Panc1 (cell line): ENCODE measurements at regions not wholly inside any gene's neighbourhood (a gene's known extent, or its start where the extent isn't known, plus 50 kb on each side); places are given as distances from the start of the nearest gene placed in this dataset.

Experiments used
- ATAC-seq: fragments of 200-7000 bp; cut with Tn5 transposase; 2 replicates; pipeline ENCODE4 v1.9.1; 2020; ENCODE audit warnings: mild to moderate bottlenecking, moderate library complexity
- BruUV-seq: library from RNA; stranded (reverse); fragments of 400-500 nt; replicated peaks from 2 replicates; lab custom pipeline; 2021; lab: Mats Ljungman, UMichigan
- CTCF ChIA-PET: fragments of 300-600 bp; sonication (Branson Sonifier 250); formaldehyde crosslinking; loops from one replicate; lab custom pipeline; 2022; ENCODE audit warnings: antibody characterized with exemption; lab: Charles Lee
- POLR2A ChIA-PET: fragments of 300-600 bp; sonication (Branson Sonifier 250); formaldehyde crosslinking; loops from one replicate; lab custom pipeline; 2022; ENCODE audit warnings: antibody characterized with exemption; lab: Charles Lee
- DNase-seq: peaks from one replicate; pipeline ENCODE4 v3.0.0-alpha.2; 2010; ENCODE audit warnings: low read depth, low spot score
- H3K27ac ChIP-seq: 2 replicates; pipeline ENCODE4 v1.5.1; 2011; ENCODE audit warnings: mild to moderate bottlenecking, low read length, inconsistent platforms
- H3K27me3 ChIP-seq: fragments of 200-500 bp; sonication (Bioruptor generic); 2 replicates; pipeline ENCODE4 v1.6.0; 2014; ENCODE audit warnings: low read length, inconsistent platforms; ENCODE audit not compliant: control insufficient read depth, insufficient read depth
- H3K36me3 ChIP-seq: fragments of 200-500 bp; sonication (Bioruptor generic); 2 replicates; pipeline ENCODE4 v1.5.1; 2014; ENCODE audit warnings: inconsistent platforms, mild to moderate bottlenecking, low read length, moderate library complexity; ENCODE audit not compliant: control insufficient read depth, insufficient read depth
- H3K4me1 ChIP-seq: 2 replicates; pipeline ENCODE4 v1.5.1; 2011; ENCODE audit warnings: inconsistent platforms, mild to moderate bottlenecking, low read length, moderate library complexity; ENCODE audit not compliant: control insufficient read depth, insufficient read depth
- H3K4me3 ChIP-seq, 2 experiments: 2 replicates each; pipeline ENCODE4 v1.5.1; 2011 to 2012; ENCODE audit warnings: low read depth in 2 of 2, low read length in 2 of 2, mild to moderate bottlenecking in 2 of 2, inconsistent platforms in 1 of 2, moderate library complexity in 1 of 2
- H3K9me3 ChIP-seq: fragments of 200-500 bp; sonication (Bioruptor generic); 2 replicates; pipeline ENCODE4 v1.5.1; 2014; ENCODE audit warnings: low read depth, mild to moderate bottlenecking, inconsistent platforms, low read length, moderate library complexity; ENCODE audit not compliant: control insufficient read depth, insufficient read depth
- POLR2AphosphoS5 ChIP-seq: IDR thresholded peaks from 2 replicates; pipeline ENCODE4 v1.6.1; 2012; ENCODE audit warnings: mild to moderate bottlenecking, low read depth, low read length, moderate library complexity
- SIN3A ChIP-seq: IDR thresholded peaks from 2 replicates; pipeline ENCODE4 v1.6.1; 2012; ENCODE audit warnings: low read depth, mild to moderate bottlenecking, low read length, moderate library complexity, borderline replicate concordance; ENCODE audit not compliant: insufficient read depth
- TCF7L2 ChIP-seq: IDR thresholded peaks from 2 replicates; pipeline ENCODE4 v1.6.1; 2011; ENCODE audit warnings: mild to moderate bottlenecking, low read depth, low read length, inconsistent platforms
- in situ Hi-C: cut with HindIII; loops from 2 replicates; pipeline ENCODE4 v1.10.0; 2016; ENCODE audit warnings: low sequenced_read_pairs, low pct_unique_long_range_greater_than_20kb
- intact Hi-C: fragments of 100-400 bp; cut with micrococcal nuclease; formaldehyde crosslinking; loops from one replicate; pipeline ENCODE4 v1.10.0; 2022; ENCODE audit not compliant: unreplicated experiment
- TF ChIP-seq, protein P1 (sequence below): fragments of 450-650 bp; IDR thresholded peaks from 2 replicates; pipeline ENCODE4 v1.5.1; 2017; ENCODE audit warnings: mild to moderate bottlenecking
- TF ChIP-seq, protein P2 (sequence below), 2 experiments: IDR thresholded peaks; 2 replicates each; pipeline ENCODE4 v1.6.1; 2011 to 2012; ENCODE audit warnings: low read depth in 2 of 2, control low read depth in 1 of 2, low read length in 1 of 2, mild to moderate bottlenecking in 1 of 2, moderate library complexity in 1 of 2; ENCODE audit not compliant: insufficient read depth in 1 of 2

DNA sequence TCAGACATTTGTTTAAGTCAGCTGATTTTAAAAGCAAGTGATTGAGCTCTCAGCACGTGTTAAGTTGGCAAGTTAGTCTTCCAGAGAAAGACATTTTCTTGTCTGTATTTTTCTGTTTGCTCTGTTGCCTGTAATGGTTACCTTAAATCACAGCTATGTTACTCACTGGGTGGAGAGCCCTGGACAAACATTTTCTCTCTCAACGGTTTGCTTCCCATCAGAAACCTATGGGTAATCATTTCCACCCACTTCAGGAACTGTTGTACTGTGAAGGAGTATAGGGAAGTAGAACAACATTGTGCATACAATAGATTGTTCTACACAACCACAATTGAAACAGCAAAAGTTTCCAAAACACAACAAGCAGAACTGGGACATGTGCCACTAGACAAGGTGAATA is 113.9 kb upstream of the DPT start:
- no peak for ATAC-seq
- intact Hi-C loops (no loop called here), in situ Hi-C loops (no loop called here)
- ChIA-PET POLR2A (no interaction called here), CTCF (no interaction called here)
- H3K4me1 ChIP-seq, result no peaks in the 10 kb centered on the region
- no TSS peak for BruUV-seq
- DNase-seq, result no peak
- H3K36me3 ChIP-seq, result no peaks in the 10 kb centered on the region
- no peak overlapping the region for H3K27ac ChIP-seq
- H3K9me3 ChIP-seq, result no peaks in the 10 kb centered on the region
- H3K4me3 ChIP-seq, result no peak overlapping the region
- no peaks in the 10 kb centered on the region for H3K27me3 ChIP-seq
- TF ChIP-seq SIN3A (no peak), POLR2AphosphoS5 (no peak), TCF7L2 (no peak)
- TF ChIP-seq, protein P1, sequence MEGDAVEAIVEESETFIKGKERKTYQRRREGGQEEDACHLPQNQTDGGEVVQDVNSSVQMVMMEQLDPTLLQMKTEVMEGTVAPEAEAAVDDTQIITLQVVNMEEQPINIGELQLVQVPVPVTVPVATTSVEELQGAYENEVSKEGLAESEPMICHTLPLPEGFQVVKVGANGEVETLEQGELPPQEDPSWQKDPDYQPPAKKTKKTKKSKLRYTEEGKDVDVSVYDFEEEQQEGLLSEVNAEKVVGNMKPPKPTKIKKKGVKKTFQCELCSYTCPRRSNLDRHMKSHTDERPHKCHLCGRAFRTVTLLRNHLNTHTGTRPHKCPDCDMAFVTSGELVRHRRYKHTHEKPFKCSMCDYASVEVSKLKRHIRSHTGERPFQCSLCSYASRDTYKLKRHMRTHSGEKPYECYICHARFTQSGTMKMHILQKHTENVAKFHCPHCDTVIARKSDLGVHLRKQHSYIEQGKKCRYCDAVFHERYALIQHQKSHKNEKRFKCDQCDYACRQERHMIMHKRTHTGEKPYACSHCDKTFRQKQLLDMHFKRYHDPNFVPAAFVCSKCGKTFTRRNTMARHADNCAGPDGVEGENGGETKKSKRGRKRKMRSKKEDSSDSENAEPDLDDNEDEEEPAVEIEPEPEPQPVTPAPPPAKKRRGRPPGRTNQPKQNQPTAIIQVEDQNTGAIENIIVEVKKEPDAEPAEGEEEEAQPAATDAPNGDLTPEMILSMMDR, result no peak
- TF ChIP-seq, protein P2, sequence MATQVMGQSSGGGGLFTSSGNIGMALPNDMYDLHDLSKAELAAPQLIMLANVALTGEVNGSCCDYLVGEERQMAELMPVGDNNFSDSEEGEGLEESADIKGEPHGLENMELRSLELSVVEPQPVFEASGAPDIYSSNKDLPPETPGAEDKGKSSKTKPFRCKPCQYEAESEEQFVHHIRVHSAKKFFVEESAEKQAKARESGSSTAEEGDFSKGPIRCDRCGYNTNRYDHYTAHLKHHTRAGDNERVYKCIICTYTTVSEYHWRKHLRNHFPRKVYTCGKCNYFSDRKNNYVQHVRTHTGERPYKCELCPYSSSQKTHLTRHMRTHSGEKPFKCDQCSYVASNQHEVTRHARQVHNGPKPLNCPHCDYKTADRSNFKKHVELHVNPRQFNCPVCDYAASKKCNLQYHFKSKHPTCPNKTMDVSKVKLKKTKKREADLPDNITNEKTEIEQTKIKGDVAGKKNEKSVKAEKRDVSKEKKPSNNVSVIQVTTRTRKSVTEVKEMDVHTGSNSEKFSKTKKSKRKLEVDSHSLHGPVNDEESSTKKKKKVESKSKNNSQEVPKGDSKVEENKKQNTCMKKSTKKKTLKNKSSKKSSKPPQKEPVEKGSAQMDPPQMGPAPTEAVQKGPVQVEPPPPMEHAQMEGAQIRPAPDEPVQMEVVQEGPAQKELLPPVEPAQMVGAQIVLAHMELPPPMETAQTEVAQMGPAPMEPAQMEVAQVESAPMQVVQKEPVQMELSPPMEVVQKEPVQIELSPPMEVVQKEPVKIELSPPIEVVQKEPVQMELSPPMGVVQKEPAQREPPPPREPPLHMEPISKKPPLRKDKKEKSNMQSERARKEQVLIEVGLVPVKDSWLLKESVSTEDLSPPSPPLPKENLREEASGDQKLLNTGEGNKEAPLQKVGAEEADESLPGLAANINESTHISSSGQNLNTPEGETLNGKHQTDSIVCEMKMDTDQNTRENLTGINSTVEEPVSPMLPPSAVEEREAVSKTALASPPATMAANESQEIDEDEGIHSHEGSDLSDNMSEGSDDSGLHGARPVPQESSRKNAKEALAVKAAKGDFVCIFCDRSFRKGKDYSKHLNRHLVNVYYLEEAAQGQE (IDR thresholded peaks at IDR 0.05; ENCODE audit: insufficient read depth in 1 of 2, low read depth in 2 of 2, low read length in 1 of 2), result no peak

DNA sequence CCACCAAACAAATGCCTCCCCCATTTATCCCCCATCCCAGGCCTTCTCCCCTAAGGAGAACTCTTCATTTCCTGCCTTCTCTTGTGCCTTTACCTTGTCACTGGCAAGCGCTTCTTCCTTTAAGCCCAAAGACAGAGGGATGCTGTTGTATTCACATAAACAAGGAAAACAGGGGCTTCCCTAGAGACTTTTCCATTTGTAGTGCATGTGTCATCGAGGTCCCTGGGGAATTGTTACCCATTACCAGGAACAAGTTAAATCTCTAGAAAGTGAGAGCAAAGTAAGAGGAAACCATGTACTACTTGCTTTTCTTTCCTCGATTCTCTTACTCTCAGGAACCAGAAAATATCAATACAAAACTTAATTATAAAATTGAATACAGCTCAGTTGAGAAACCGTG is 114.4 kb upstream of the DPT start:
- Histone ChIP-seq H3K36me3 (no peaks in the 10 kb centered on the region), H3K27me3 (no peaks in the 10 kb centered on the region), H3K9me3 (no peaks in the 10 kb centered on the region), H3K4me1 (no peaks in the 10 kb centered on the region), H3K27ac (no peak overlapping the region), H3K4me3 (no peak overlapping the region)
- ATAC-seq (no peak), DNase-seq (no peak)
- POLR2A ChIA-PET, result no interaction called here
- TF ChIP-seq, protein P1, result no peak
- TF ChIP-seq TCF7L2 (no peak), SIN3A (no peak), POLR2AphosphoS5 (no peak)
- TF ChIP-seq, protein P2 (IDR thresholded peaks at IDR 0.05; ENCODE audit: insufficient read depth in 1 of 2, low read depth in 2 of 2, low read length in 1 of 2), result no peak
- intact Hi-C loops, result no loop called here
- CTCF ChIA-PET, result no interaction called here
- no TSS peak for BruUV-seq
- in situ Hi-C loops, result no loop called here
